HG03097 (cell line): ENCODE measurements at regions not wholly inside any gene's neighbourhood (a gene's known extent, or its start where the extent isn't known, plus 50 kb on each side); places are given as distances from the start of the nearest gene placed in this dataset.

Experiments used
- ATAC-seq: cut with Tn5 transposase; IDR thresholded peaks from one replicate; pipeline ENCODE4 v1.9.1; 2021; ENCODE audit not compliant: unreplicated experiment, low FRiP score

DNA sequence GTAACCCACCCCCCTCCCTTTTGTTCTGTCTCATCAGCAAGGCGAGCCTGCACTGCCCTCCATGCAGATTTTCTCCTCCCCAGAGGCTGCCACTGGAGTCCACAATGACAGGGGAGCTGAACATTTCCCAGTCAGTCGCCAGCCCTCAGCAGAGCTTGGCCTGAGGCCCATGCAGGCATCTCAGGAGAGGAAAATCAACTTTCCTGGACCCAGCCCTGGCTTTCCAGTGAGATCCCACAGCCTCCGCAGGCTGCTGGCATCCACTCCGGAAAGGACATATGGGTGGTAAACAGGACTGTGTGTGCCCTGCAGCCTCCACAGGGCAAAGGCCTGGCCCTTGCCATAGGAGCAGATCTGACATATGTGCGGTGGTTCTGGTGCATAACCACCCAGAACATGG lies 253.8 kb downstream of the TNS1 start:
- no peak for ATAC-seq

DNA sequence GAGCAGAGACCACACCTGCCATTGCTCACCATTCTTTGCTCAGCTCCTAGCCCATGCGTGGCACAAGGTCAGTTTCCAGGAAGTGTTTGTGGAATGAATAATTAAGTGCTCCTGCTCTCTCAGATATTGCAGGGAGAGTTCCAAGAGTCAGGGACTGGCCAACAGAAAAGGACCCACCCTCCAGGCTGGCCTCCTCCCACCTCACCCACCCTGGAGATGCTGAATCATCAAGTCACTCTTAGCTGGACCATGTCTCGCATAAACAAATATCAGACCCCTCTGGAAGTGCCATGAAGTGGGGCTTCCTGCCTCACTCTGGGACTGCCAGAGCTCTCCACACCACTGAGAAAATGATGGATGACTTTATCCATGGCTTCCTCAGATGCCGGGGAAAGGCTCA lies 256.0 kb downstream of the TNS1 start:
- no peak for ATAC-seq

- ATAC-seq = no peak
Measured at GRCh38 chr2:217743966-217744761, 258.6 kb downstream of the TNS1 start.

GRCh38 chr2:217743407-217743806 lies 259.4 kb downstream of the TNS1 start:
- no peak for ATAC-seq

- ATAC-seq = no peak
Measured at GRCh38 chr2:217742841-217743240, 260.0 kb downstream of the TNS1 start.

DNA sequence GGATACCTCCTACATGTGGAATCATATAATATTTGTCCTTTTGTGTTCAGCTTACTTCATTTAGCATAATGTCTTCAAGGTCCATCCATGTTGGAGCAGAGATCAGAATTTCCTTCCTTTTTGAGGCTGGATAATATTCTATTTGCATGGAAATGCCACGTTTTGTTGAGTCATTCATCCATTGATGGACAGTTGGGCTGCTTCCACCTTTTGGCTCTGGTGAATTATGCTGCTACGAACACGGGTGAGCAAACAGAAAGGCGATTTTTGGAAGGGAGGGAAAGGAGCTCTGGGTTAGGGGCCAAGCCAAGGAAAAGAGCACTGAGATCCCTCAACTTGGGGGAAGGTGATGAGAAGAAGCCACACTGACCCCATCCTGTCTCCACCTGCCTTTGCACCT lies 260.5 kb downstream of the TNS1 start:
- ATAC-seq = no peak

- ATAC-seq = no peak
Measured at GRCh38 chr2:217741381-217741955, 261.3 kb downstream of the TNS1 start.

DNA sequence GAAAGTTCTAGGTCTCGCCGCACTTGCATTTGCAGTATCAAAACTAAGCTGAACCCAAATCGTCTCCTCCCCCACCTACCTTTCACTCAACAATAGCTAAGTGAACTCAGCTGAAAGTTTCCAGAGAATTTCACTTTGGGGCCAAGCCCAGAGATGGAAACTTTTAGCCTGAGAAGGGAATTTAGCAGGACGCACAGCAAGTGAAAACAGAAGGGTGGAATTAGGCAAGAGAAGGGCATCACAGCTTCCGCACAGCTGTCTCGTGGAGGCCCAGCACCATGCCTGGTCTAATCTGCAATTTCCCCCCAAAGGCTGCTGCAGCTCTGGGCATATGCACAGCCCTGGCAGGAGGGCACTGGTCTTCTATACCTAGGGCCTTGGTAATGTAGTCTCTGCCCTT lies 262.0 kb downstream of the TNS1 start:
- no peak for ATAC-seq

GRCh38 chr2:217740178-217740577 lies 262.6 kb downstream of the TNS1 start:
- ATAC-seq = no peak

DNA sequence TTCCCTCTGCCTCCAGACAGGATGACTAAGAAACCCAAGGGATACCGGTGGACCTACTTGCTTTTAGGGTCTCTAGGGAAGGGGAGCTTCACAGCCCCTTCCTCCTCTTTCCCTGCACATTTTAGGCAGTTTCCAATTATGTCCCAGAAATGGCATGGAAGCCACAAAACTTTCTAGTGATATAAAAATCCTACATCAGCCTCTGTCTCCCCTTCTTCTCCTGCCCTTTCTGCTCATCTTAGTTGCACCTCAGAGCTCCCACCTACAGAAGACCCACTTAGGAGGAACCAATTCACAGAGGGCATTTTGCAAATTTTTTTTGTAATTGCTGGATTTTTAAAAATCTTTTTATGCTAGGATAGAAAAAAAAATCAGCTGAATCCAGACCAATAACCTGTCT lies 263.1 kb downstream of the TNS1 start:
- no peak for ATAC-seq

DNA sequence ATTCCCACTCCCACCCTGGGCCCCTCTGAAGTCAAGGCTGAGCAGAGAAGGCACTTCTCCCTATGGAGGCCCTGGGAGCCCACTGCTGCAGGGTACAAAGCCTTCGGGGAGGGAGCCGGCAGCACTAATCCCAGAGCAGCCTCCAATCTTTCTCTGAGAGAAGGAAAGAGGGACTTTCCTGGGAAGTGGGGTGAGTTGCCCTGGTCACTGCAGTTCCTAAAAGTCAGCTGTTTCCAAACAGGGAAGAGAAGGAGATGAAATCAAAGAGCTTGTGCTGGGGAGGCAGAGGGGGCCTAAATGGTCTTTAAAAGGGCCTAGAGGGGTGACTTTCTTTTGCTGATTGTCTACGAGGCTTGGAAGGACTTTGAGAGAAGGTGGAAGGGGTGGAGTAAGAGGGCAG lies 264.7 kb downstream of the TNS1 start:
- no peak for ATAC-seq

DNA sequence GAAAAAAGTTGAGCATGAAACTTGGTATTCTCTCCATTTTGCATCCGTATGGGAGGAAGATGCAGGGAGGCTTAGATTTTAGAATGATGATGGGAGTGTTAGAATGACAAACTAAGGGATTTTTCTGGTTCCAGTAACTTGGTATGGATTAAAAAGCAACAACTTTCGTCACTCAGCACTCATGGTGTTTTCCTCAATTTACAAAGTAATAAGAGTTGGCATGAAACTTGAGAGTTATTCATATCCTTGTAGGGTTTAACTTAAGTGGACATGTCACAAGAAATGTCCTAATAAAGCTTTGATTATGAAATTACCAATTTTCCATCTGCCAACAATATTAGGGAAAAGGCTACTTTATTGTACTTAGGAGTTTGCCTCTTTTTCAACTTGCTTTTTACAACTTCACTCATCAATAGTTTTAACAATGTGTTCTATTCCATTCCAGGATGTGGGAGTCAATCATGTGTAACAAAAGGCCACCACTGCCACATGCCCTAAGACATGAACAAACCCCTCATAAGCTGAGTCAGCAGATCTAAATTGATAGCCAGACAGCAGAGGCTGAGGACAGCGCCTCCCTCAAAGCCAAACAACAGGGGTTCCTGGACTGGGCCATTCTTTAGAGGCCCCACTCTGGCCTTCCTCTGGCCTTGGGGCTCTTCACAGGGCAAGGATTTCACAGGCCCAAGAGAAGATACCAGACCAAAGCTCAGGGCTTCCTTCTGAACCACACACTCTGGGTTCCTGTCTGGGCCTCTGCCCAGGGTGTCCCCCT lies 265.8 kb downstream of the TNS1 start:
- no peak for ATAC-seq

DNA sequence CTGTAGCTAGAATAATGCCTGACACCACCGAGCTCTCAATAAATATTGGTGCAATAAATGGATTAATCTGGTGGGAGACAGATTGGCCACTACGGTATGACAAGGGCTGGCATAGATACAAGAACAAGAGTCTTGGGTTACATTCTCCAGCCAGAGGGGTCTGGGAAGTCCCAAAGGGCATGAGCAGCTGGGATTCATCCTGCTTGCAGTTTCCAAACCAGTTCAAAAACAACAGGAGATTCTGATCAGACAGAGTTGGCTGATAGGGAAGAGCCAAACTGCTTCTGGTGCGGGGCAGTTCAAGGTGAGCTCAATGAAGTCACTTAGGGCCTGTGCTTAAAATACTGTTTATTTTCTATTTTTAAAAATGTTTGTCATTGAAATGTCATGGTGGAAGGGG lies 266.9 kb downstream of the TNS1 start:
- ATAC-seq = no peak

DNA sequence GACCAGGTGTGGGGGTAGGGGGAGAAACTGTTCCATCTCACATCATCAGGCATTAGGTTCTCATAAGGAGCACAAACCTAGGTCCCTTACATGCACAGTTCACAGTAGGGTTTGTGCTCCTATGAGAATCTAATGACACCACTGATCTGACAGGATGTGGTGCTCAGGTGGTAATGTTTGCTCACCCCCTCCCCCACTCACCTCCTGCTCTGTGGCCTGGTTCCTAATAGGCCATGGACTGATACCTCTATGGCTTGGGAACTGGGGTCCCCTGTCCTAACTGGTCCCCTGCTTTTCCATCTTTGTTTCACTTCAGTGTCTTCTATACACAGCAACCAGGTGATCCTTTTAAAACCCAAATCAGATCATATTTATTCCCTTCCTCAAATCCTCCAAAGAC lies 267.8 kb downstream of the TNS1 start:
- ATAC-seq = no peak

DNA sequence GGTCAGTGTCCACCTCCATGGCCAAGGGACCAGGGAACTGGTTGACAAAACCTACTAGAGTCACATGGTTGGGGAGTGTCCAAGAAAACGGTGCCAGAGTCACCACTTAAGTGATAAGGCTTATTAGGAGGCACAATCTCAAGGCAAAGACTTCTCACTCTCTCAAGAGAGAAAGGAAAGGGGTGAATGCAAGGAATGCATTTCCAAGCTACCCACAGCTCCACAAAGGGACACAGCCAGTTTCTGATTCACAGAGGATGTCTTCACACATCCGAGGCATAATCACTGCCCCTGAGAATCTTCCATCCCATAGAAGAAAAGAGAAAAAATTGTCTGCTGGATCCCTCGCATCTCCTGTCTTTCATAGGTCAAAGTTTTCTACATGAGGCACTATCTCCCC lies 269.3 kb downstream of the TNS1 start:
- no peak for ATAC-seq

DNA sequence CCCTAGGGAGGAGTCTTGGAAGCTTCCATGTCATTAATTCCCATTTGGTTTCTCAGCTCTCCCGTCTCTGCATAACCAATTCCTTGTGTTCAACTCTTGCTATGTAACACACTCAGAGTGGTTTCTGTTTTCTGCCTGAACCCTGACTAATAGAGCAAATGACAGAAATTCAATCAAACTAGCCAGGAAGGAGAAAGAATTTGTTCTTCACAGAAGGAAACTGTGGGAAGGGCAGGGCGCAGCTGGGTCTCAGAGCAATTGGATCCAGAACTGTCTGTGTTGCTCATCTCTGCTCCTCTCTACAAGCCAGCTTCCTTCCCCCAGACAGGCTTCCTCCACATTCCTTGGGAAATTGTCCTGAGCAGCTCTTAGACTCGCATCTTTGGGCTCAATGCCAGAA lies 269.8 kb downstream of the TNS1 start:
- ATAC-seq = no peak

DNA sequence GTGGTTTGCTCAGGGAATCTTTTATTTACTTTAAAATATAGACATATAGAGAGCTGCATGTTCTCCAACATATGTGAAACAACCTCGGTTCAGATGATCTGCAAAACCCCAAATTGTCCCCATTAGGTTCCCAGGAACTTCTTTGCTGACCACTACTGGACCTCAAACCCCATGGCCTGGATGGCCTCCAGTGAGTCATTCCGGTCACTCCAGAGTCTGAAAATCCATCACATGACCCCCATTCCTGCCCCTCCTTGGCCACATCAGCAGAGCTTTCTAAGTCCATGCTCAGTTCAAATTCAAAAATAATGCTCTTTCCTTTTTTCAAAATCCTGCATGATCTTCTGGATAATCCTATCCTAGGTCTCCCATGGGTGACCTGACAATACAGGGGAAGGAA lies 271.0 kb downstream of the TNS1 start:
- no peak for ATAC-seq

DNA sequence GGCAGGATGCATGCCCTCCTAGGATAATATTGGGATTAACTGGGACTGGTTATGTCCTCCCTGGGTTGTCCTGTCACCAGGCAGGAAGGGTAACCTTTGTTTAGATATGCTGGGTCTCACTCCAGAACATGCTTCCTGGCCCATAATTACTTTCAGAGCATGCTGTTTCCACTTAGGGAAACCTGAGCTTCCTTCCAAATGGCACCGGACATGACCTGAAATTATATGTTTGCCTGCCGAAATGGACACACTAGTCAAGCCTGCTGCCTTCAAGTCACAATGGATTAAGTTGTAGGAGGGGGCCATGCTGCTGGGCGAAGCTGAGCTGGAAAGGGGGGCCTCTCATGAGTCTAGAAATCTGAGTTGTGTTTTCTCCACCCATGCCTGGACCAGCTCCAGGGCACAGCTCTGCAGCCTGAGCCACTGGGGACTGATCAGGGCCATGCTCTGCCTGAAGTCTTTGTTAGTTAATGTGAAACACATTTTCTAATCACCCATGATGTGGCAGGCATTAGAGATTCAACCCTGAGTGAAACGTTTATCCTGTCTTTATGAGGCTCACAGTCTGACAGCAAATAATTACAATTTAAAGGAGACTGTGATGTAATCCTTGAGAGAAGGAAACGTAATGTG lies 273.3 kb downstream of the TNS1 start:
- no peak for ATAC-seq

DNA sequence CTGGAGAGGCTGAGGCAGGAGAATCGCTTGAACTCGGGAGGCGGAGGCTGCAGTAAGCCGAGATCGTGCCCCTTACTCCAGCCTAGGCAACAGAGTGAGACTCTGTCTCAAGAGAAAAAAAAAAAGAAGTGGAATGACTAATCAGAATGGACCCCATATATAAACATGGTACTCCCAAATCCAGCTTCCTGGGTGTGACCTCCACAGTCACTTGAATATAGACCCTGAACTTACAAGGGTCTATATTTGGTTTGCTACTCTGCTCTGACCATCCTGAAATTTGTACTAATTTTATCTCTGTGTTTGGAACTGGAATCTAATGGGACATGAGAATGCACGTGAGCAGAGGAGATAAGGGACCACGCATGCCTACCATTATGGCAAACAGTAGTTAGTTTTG lies 275.0 kb downstream of the TNS1 start:
- ATAC-seq = no peak

- no peak for ATAC-seq
Measured at GRCh38 chr2:217725409-217725808, 277.4 kb downstream of the TNS1 start.

GRCh38 chr2:217724471-217724870 lies 278.3 kb downstream of the TNS1 start:
- no peak for ATAC-seq
